ENCODE measurements at regions not wholly inside any gene's neighbourhood (a gene's known extent, or its start where the extent isn't known, plus 50 kb on each side); places are given as distances from the start of the nearest gene placed in this dataset.
A peak's percentile ranks its signal among the peaks of the same experiment; 100 is the strongest.

DNA sequence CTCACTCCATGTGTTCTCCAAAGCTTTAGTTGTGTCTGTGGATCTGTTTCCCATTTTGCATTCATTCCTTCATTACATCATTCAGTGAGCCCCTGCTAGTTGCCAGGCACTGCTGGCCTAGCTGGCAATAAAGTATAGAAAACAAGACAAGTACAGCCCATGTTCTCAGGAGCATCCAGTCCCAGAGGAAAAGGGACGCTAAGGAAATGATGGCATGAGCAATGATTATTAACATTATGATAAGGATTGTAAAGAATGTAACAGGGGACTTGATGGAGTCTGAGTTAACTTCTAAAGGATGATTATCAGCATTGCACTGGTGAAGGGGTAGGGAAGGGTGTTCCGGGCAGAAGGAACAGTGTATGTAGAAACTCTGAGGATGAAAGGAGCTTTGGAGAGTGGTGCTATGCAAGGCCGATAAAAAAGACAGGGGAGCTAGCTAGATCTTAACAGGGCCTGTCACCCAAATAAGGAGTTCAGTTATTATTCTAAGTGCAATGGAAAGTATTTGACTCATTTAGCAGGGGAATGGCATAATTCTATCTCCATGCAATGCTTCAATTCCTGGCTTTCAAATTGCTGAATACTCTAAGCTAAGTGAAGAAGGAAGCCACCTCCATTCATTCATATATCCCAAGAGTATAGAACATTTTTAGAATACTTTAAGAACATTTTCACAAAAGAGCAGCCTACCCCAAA lies 258.2 kb upstream of the STT3B start:
- Histone ChIP-seq H3K36me3 (no peaks in the 10 kb centered on the region), H3K4me3 (no peak overlapping the region), H3K9me3 (no peaks in the 10 kb centered on the region), H3K4me1 (peaks cover 11 to 21% (median 16%) of the 10 kb centered on the region in 4 donors), H3K27me3 (no peaks in the 10 kb centered on the region), H3K27ac (peak overlapping the region in 4 of 5 donors; percentile 24 to 67 (median 25))
- TF ChIP-seq EP300 (IDR thresholded peaks at IDR 0.05) (no peak), POLR2A (IDR thresholded peaks at IDR 0.05) (no peak), POLR2AphosphoS5 (IDR thresholded peaks at IDR 0.05) (no peak)
- TF ChIP-seq, protein P1, sequence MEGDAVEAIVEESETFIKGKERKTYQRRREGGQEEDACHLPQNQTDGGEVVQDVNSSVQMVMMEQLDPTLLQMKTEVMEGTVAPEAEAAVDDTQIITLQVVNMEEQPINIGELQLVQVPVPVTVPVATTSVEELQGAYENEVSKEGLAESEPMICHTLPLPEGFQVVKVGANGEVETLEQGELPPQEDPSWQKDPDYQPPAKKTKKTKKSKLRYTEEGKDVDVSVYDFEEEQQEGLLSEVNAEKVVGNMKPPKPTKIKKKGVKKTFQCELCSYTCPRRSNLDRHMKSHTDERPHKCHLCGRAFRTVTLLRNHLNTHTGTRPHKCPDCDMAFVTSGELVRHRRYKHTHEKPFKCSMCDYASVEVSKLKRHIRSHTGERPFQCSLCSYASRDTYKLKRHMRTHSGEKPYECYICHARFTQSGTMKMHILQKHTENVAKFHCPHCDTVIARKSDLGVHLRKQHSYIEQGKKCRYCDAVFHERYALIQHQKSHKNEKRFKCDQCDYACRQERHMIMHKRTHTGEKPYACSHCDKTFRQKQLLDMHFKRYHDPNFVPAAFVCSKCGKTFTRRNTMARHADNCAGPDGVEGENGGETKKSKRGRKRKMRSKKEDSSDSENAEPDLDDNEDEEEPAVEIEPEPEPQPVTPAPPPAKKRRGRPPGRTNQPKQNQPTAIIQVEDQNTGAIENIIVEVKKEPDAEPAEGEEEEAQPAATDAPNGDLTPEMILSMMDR (IDR thresholded peaks at IDR 0.05), result no peak
- intact Hi-C loops (cut with DNase I; ENCODE audit: low total_unique reads), result no loop called here
- no peak for DNase-seq
- WGBS, 5 donors, result 63 to 78% (median 71%) methylated on average over 3 of the region's 3 CpGs

DNA sequence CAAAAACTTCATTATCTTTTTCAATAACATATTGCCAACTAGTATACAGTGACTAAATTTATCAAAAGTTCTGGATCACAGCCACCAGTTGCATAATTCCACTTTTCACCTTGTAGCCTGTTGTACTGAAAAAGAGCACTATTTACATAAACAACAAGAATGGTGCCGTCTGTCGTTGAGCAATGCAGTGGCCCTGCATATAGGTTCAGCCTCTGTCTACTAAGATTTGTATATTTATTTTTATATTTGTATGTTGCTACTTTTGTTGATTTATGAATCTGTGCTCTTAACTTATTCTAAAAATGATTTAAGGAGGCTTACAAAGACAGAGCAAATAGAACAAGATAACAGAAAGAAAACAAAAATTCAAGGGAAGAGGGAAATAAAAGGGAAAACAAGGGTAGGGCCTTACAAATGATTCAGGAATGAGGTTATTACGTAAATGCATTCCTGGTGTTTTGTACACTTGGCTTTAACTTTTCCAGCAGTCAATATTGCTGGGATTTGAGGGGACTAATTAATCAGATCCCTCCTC lies 257.6 kb upstream of the STT3B start:
- Histone ChIP-seq H3K9me3 (no peaks in the 10 kb centered on the region), H3K4me3 (no peak overlapping the region), H3K27ac (peak overlapping the region in 4 of 5 donors; percentile 24 to 67 (median 30)), H3K36me3 (no peaks in the 10 kb centered on the region), H3K4me1 (peaks cover 11 to 21% (median 16%) of the 10 kb centered on the region in 4 donors), H3K27me3 (no peaks in the 10 kb centered on the region)
- DNase-seq, result peak; percentile 27 to 51
- intact Hi-C loops (cut with DNase I; ENCODE audit: low total_unique reads), result no loop called here
- TF ChIP-seq, protein P1 (IDR thresholded peaks at IDR 0.05), result no peak
- TF ChIP-seq POLR2A (IDR thresholded peaks at IDR 0.05) (no peak), EP300 (IDR thresholded peaks at IDR 0.05) (no peak), POLR2AphosphoS5 (IDR thresholded peaks at IDR 0.05) (peak in 1 of 3 donors; percentile 5)
- WGBS, 5 donors, result 17 to 29% (median 23%) methylated on average over 3 of the region's 3 CpGs

DNA sequence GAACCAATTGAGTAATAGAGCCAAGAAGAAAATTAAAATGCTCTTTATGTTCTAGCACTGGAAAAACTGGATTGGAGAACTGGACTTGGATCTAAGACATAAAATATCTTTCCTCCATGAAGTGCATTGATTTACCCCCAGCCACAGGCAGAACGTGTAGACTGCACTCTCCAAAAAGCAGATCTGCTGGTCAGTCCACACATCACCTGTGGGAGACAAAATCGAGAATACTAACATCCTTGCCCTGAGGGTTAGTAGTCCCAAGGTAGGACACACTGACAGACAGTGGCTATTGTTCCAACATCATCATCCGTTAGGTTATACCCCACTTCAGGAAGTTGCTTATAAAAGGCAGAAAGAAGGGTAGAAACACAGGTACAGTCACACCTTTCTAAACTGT lies 257.1 kb upstream of the STT3B start:
- no peaks in the 10 kb centered on the region for H3K36me3 ChIP-seq
- H3K27ac ChIP-seq, result peak overlapping the region in 4 of 5 donors; percentile 24 to 67 (median 30)

DNA sequence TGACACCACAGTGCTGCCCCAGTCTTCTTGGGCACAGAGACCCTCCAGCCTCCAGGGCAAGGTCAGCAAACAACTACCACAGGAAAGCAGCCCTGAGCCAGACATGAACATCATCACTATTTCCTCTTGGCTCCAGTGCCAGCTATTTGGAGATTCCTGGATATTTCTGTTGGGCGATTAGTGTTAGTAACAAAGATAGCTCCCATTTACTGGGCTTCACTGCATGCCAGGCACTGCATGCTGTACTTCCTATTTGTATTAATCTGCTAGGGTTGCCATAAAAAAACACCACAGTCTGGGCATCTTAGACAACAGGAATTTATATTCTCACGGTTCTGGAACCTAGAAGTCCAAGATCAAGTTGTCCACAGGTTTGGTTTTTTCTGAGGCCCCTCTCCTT lies 255.1 kb upstream of the STT3B start:
- no peak overlapping the region for H3K27ac ChIP-seq
- no peaks in the 10 kb centered on the region for H3K27me3 ChIP-seq
- DNase-seq, result no peak
- 52 to 65% (median 56%) methylated on average over 2 of the region's 2 CpGs for WGBS, 5 donors
- no peaks in the 10 kb centered on the region for H3K9me3 ChIP-seq
- intact Hi-C loops (cut with DNase I; ENCODE audit: low total_unique reads), result no loop called here
- no peaks in the 10 kb centered on the region for H3K36me3 ChIP-seq
- TF ChIP-seq POLR2AphosphoS5 (IDR thresholded peaks at IDR 0.05) (no peak), POLR2A (IDR thresholded peaks at IDR 0.05) (no peak), EP300 (IDR thresholded peaks at IDR 0.05) (no peak)
- TF ChIP-seq, protein P1 (IDR thresholded peaks at IDR 0.05), result no peak
- H3K4me3 ChIP-seq, result no peak overlapping the region
- peaks cover 11 to 21% (median 16%) of the 10 kb centered on the region in 4 donors for H3K4me1 ChIP-seq

More for the DNA sequence above, 257.1 kb upstream of the STT3B start:
- no peak for DNase-seq
- H3K4me3 ChIP-seq, result no peak overlapping the region
- TF ChIP-seq, protein P1 (IDR thresholded peaks at IDR 0.05), result no peak
- TF ChIP-seq POLR2AphosphoS5 (IDR thresholded peaks at IDR 0.05), result no peak
- TF ChIP-seq EP300 (IDR thresholded peaks at IDR 0.05), result no peak
- TF ChIP-seq POLR2A (IDR thresholded peaks at IDR 0.05), result no peak
- H3K9me3 ChIP-seq, result no peaks in the 10 kb centered on the region
- whole genome bisulfite sequencing, 5 donors, result 47 to 68% (median 54%) methylated on average over 3 of the region's 3 CpGs
- no peaks in the 10 kb centered on the region for H3K27me3 ChIP-seq
- intact Hi-C loops (cut with DNase I; ENCODE audit: low total_unique reads), result no loop called here
- peaks cover 11 to 21% (median 16%) of the 10 kb centered on the region in 4 donors for H3K4me1 ChIP-seq

Measured in stomach (tissue), 8 donors.